Nucleus accumbens (tissue), 56 donors: ENCODE measurements at regions not wholly inside any gene's neighbourhood (a gene's known extent, or its start where the extent isn't known, plus 50 kb on each side); places are given as distances from the start of the nearest gene placed in this dataset.

Source experiments
- DNase-seq, 56 donors: peaks; one replicate each; lab custom pipeline; 2025; lab: John Stamatoyannopoulos, UW

- DNase-seq: no peak
These were observed 274.8 kb downstream of the SS18 start for GRCh38 chr18:25815659-25816058.

- peak in 6 of 56 donors; percentile 7 to 16 (median 8) for DNase-seq
These were observed 275.5 kb downstream of the SS18 start for GRCh38 chr18:25814841-25815458.

GRCh38 chr18:25813110-25813509 is 277.3 kb downstream of the SS18 start:
- DNase-seq: no peak

- no peak for DNase-seq
These were observed 279.7 kb downstream of the SS18 start for GRCh38 chr18:25810736-25811135.

GRCh38 chr18:25805939-25806338 is 284.5 kb downstream of the SS18 start:
- DNase-seq: no peak

- no peak for DNase-seq
These were observed 285.1 kb downstream of the SS18 start for GRCh38 chr18:25805323-25805722.

GRCh38 chr18:25799231-25799630 is 291.2 kb downstream of the SS18 start:
- DNase-seq: no peak

- DNase-seq: no peak
These were observed 292.4 kb downstream of the SS18 start for GRCh38 chr18:25798046-25798445.

- peak in 17 of 56 donors; percentile 2 to 60 (median 11) for DNase-seq
These were observed 295.2 kb downstream of the SS18 start for GRCh38 chr18:25795213-25795612.

GRCh38 chr18:25787276-25787675 is 303.1 kb downstream of the SS18 start:
- no peak for DNase-seq

GRCh38 chr18:25786758-25787157 is 303.7 kb downstream of the SS18 start:
- DNase-seq: no peak

GRCh38 chr18:25780105-25780504 is 310.3 kb downstream of the SS18 start:
- no peak for DNase-seq

- no peak for DNase-seq
These were observed 318.6 kb downstream of the SS18 start for GRCh38 chr18:25771796-25772195.

- no peak for DNase-seq
These were observed 325.6 kb downstream of the SS18 start for GRCh38 chr18:25764777-25765176.

- DNase-seq: no peak
These were observed 331.3 kb downstream of the SS18 start for GRCh38 chr18:25759111-25759510.

- DNase-seq: no peak
These were observed 346.7 kb downstream of the SS18 start for GRCh38 chr18:25743646-25744151.

- no peak for DNase-seq
These were observed 351.0 kb downstream of the SS18 start for GRCh38 chr18:25739376-25739775.

GRCh38 chr18:25737710-25738311 is 352.6 kb downstream of the SS18 start:
- peak in 11 of 56 donors; percentile 1 to 73 (median 5) for DNase-seq

GRCh38 chr18:25736516-25736915 is 353.9 kb downstream of the SS18 start:
- DNase-seq: peak in 1 of 56 donors; percentile 22

GRCh38 chr18:25735459-25735858 is 355.0 kb downstream of the SS18 start:
- no peak for DNase-seq

GRCh38 chr18:25734336-25734735 is 356.1 kb downstream of the SS18 start:
- no peak for DNase-seq

GRCh38 chr18:25732862-25733261 is 357.6 kb downstream of the SS18 start:
- DNase-seq: no peak
